ENCODE measurements at regions not wholly inside any gene's neighbourhood (a gene's known extent, or its start where the extent isn't known, plus 50 kb on each side); places are given as distances from the start of the nearest gene placed in this dataset.

GRCh38 chr1:106680216-106680615 is 376.3 kb upstream of the PRMT6 start:
- no peak for TF ChIP-seq POLR2AphosphoS5 (IDR thresholded peaks at IDR 0.05; ENCODE audit: low read depth, low read length)
- no peak for TF ChIP-seq TAF1 (IDR thresholded peaks at IDR 0.05; ENCODE audit: borderline replicate concordance, insufficient read depth, low read length)
